ENCODE measurements at regions not wholly inside any gene's neighbourhood (a gene's known extent, or its start where the extent isn't known, plus 50 kb on each side); places are given as distances from the start of the nearest gene placed in this dataset.
"Not testable (repeated sequence)": the region's sequence is repeated elsewhere in the genome, so short reads cannot be mapped to it uniquely, and the experiment has no call there.

- no peak for DNase-seq (ENCODE audit: low read depth in 4 of 4, low spot score in 2 of 4)
These were observed 401.0 kb upstream of the ZEB2 start for GRCh38 chr2:144920755-144921530.

DNA sequence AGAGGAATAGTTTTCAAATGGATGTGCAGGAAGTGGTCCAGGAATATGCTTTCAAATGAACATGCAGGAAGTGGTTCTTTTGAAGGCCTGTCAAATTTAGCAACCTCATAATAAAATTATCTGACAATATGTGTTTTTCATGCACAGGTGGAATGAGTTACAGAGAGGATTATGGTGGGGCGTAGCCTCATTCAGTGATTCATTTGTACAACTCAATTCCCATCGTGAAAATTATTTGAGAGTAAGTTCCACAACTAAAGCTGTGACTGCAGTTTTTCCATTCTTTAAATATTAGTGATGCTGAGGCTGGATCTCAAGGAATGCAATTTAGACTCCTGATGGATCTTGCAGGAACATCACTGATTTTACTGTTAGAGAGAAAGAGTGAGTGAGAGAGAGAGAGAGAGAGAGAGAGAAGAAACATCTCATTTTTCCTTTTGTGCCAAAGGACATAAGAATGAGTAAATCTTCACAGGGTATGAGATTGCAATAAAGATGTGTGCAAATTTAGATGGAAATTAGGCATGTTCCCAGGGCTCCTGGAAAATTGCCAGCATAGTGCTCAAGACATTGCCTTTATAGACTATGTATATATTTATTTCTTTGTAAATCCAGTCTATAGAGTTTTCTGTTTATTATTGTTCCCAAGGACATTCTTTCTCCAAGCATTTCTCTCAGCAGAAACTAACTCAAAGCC lies 394.9 kb upstream of the ZEB2 start:
- DNase-seq (ENCODE audit: low read depth in 4 of 4, low spot score in 2 of 4) = no peak

GRCh38 chr2:144914113-144914512 lies 394.2 kb upstream of the ZEB2 start:
- no peak for DNase-seq (ENCODE audit: low read depth in 4 of 4, low spot score in 2 of 4)

GRCh38 chr2:144912206-144912605 lies 392.3 kb upstream of the ZEB2 start:
- no peak for DNase-seq (ENCODE audit: low read depth in 4 of 4, low spot score in 2 of 4)

- DNase-seq (ENCODE audit: low read depth in 4 of 4, low spot score in 2 of 4) = no peak
These were observed 386.0 kb upstream of the ZEB2 start for GRCh38 chr2:144905956-144906355.

GRCh38 chr2:144904612-144905011 lies 384.7 kb upstream of the ZEB2 start:
- no peak for DNase-seq (ENCODE audit: low read depth in 4 of 4, low spot score in 2 of 4)

DNA sequence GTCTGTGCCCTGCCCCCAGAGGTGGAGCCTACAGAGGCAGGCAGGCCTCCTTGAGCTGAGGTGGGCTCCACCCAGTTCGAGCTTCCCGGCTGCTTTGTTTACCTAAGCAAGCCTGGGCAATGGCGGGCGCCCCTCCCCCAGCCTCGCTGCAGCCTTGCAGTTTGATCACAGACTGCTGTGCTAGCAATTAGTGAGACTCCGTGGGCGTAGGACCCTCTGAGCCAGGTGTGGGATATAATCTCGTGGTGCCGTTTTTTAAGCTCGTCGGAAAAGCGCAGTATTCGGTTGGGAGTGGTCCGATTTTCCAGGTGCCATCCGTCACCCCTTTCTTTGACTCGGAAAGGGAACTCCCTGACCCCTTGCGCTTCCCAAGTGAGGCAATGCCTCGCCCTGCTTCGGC lies 383.1 kb upstream of the ZEB2 start:
- DNase-seq (ENCODE audit: low read depth in 4 of 4, low spot score in 2 of 4) = not testable (repeated sequence)

DNA sequence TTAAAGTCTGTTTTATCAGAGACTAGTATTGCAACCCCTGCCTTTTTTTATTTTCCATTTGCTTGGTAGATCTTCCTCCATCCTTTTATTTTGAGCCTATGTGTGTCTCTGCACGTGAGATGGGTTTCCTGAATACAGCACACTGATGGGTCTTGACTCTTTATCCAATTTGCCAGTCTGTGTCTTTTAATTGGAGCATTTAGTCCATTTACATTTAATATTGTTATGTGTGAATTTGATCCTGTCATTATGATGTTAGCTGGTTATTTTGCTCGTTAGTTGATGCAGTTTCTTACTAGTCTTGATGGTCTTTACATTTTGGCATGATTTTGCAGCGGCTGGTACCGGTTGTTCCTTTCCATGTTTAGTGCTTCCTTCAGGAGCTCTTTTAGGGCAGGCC lies 381.5 kb upstream of the ZEB2 start:
- DNase-seq (ENCODE audit: low read depth in 4 of 4, low spot score in 2 of 4) = not testable (repeated sequence)

DNA sequence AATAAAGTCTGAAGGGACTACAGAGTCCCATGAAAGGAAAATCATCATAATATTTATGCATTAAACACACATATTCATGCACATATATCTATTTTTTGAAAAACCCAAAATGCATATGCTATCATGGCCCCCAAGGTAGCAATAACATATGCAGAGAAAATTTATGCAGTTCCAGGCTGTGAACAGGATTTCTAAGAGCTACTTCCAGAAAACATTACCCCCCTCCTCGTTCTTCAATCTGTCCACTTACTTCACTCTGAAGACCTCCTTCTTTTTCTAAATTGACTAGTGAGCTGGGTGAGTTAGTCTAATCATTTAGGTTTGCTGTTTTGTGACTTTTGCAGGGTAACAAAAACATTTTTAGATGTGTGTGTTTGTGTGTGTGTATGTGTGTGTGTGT lies 376.4 kb upstream of the ZEB2 start:
- DNase-seq (ENCODE audit: low read depth in 4 of 4, low spot score in 2 of 4) = no peak

DNA sequence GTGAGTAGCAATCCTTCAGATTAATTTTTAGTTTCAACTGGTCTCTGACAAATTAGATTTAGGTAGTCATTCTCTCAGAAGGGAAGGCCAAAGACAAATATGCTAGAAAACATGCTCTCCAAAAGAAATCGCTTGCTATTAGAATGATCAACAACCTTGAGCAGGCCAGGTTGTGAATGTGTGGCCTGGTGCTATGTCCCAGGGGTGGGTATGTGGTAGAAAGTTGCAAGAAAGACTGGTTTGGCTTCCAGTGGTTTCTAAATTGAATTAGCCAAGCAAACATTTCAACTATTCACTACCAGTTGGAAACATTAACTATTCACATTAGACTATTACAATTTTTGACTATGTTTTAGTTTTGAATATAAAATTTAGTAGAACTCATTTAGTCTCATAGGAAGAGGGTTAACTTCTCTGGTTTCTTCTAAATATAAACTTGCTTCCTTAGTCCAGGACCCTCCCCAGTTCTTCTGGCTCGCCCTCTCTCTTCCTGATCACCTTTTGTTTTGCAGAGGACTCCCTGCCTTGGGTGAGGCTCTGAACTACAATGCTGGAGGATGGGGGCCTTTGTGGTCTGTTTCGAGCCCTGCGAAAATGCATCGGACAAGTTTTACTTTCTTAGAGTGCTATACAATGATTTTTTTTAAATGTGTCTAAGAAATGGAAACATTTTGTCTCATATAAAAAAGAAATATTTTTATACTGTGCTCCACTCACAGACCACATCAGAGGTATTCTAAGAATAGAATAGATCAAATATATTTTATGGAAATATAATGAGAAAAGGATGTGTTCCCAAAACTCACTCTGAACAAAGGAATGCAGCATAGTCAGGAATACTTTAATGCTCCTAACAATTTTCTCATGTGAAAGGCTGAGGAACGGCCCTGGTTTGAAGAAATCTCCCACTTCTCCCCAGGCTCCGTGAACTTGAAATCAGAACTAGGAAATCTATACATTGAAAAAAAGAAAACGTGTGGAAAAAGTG lies 375.0 kb upstream of the ZEB2 start:
- no peak for DNase-seq (ENCODE audit: low read depth in 4 of 4, low spot score in 2 of 4)

GRCh38 chr2:144893464-144893863 lies 373.5 kb upstream of the ZEB2 start:
- DNase-seq (ENCODE audit: low read depth in 4 of 4, low spot score in 2 of 4) = no peak

DNA sequence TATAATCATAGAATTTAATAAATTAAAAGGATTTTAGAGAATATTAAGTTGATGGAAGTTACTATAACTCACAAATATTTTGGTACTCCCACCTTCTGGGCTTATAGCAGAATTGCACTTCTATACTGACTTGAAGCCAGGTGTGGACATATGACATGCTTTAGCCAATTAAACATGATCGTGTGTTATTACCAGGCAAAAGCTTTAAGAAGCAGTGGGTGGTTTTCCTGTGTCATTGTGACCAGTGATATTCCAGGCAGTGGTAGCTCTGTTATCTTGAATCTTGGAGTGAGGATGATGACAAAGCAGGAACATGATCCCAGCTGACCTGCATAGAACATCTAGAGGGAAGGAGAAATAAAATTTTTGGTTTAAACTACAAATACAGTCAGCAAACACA lies 370.9 kb upstream of the ZEB2 start:
- no peak for DNase-seq (ENCODE audit: low read depth in 4 of 4, low spot score in 2 of 4)

GRCh38 chr2:144889348-144889747 lies 369.4 kb upstream of the ZEB2 start:
- DNase-seq (ENCODE audit: low read depth in 4 of 4, low spot score in 2 of 4) = no peak

DNA sequence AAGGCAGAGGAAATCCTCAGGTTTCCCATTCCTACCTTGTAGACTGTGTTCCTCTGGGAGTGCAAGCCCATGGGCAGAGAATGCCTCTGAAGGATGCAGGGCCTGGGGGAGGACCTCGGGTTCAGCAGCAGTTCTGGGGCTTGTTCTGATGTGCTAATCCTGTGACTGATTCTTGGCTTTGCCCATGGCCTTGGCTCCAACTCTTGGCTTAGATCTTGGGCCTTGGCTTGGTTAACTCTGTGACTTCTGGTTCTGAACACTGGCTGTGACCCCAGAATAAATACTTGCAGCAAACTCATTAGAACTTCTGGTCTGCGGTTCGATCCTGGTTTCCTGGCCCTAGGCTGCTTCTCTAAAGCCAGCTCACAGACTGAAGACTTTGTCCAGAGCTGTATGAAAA lies 366.9 kb upstream of the ZEB2 start:
- no peak for DNase-seq (ENCODE audit: low read depth in 4 of 4, low spot score in 2 of 4)

GRCh38 chr2:144877893-144878292 lies 358.0 kb upstream of the ZEB2 start:
- no peak for DNase-seq (ENCODE audit: low read depth in 4 of 4, low spot score in 2 of 4)

- DNase-seq (ENCODE audit: low read depth in 4 of 4, low spot score in 2 of 4) = no peak
These were observed 356.1 kb upstream of the ZEB2 start for GRCh38 chr2:144876013-144876412.

GRCh38 chr2:144875290-144875969 lies 355.5 kb upstream of the ZEB2 start:
- DNase-seq (ENCODE audit: low read depth in 4 of 4, low spot score in 2 of 4) = no peak

DNA sequence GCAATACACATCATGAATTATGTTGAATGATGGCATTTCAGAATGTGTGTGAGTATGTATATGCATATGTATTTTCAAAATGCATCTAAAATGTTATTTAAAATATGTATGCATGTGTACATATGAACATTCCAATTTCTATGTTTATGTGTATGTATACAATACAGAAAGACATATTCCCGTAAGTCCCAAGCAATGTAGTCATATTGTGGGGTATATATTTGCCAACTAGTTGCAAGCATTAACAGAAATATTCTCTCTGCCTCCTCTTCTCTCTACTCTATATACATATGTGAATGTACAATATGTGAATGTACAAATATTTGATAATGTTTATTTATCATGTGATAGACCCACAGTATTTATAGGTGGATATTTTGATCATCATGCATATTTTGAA lies 345.8 kb upstream of the ZEB2 start:
- no peak for DNase-seq (ENCODE audit: low read depth in 4 of 4, low spot score in 2 of 4)

DNA sequence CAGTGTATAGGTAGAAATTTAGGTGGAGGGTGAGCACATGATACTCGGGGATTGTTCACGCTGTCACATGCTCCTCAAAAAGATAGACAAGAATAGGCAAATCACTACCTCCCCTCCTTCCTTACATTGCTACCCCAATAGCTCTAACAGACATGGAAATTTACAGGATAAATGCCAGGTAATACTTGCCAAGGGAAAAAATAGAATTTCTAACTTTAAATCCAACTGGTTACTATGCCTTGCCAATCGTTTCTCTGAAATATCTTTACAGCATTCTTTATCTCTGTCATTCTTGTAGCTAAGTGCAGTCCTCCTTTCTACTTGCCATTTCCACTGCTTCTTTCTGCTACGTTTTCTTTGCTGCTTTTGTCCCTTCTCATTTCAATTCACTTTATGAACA lies 339.8 kb upstream of the ZEB2 start:
- DNase-seq (ENCODE audit: low read depth in 4 of 4, low spot score in 2 of 4) = no peak

DNA sequence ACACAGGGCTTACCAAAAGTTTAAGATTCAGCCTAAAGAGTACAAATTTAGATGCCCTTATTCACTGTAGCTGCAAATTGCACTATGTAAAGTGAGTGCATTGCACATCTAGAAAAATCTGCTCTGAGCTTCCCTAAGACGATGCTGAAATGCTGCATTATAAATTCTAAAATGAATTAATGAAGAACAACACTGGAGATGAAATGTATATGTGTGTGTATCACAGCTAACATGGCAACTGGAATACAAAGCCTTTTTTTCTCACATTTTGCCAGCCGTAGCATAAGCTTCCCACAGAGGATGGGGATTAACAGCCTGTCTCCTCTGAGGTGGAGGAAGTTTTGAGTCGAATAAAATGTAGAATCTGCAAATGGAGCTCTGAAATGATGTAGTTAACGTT lies 338.3 kb upstream of the ZEB2 start:
- DNase-seq (ENCODE audit: low read depth in 4 of 4, low spot score in 2 of 4) = no peak

DNA sequence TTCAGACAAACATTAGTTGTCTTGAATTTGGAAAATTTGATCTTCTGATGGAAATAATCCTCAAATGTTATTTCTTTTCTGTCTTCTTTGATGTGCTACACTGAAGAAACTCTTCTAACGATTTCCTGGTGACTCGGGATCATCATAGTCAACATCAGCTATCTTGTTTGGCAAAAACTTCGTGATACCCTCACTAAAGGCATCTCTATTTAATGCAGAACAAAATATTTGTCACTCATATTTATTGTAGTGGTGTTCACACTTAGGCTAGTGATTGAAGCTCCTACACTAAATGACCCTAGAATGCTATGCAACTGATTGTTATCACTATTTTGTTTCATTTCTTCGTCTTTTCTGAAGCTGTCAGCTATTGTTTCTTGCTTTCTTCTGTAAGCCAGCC lies 334.7 kb upstream of the ZEB2 start:
- no peak for DNase-seq (ENCODE audit: low read depth in 4 of 4, low spot score in 2 of 4)

All from left renal cortex interstitium (tissue), 4 donors.